ENCODE measurements at regions not wholly inside any gene's neighbourhood (a gene's known extent, or its start where the extent isn't known, plus 50 kb on each side); places are given as distances from the start of the nearest gene placed in this dataset.

- TF ChIP-seq, protein P1, sequence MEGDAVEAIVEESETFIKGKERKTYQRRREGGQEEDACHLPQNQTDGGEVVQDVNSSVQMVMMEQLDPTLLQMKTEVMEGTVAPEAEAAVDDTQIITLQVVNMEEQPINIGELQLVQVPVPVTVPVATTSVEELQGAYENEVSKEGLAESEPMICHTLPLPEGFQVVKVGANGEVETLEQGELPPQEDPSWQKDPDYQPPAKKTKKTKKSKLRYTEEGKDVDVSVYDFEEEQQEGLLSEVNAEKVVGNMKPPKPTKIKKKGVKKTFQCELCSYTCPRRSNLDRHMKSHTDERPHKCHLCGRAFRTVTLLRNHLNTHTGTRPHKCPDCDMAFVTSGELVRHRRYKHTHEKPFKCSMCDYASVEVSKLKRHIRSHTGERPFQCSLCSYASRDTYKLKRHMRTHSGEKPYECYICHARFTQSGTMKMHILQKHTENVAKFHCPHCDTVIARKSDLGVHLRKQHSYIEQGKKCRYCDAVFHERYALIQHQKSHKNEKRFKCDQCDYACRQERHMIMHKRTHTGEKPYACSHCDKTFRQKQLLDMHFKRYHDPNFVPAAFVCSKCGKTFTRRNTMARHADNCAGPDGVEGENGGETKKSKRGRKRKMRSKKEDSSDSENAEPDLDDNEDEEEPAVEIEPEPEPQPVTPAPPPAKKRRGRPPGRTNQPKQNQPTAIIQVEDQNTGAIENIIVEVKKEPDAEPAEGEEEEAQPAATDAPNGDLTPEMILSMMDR (conservative IDR thresholded peaks at IDR 0.05) = no peak
- no peak overlapping the region for H3K27ac ChIP-seq
These were observed 589.2 kb upstream of the LRRTM1 start for GRCh38 chr2:80893711-80894110.

DNA sequence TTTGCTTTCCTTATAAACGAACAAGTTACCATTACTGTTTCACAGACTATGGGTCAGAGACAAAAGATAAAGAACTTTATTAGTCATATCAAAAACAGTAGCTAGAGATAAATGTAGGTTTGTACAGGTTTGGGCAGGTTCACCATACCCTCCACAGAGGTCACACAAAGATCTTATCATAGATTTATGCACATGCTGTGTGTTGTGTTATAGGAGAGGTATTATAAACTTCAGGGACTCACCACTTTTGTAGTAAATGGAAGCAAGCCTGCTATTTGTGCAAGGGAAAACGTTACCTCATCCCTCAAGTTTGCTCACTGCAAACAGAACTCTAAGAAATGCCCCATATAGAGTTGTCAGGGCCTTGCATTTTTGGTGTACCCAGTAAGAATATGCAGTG, 584.5 kb upstream of the LRRTM1 start:
- TF ChIP-seq, protein P1 (conservative IDR thresholded peaks at IDR 0.05) = no peak
- no peak overlapping the region for H3K27ac ChIP-seq

- H3K27ac ChIP-seq = no peak overlapping the region
- TF ChIP-seq, protein P1 (conservative IDR thresholded peaks at IDR 0.05) = no peak
These were observed 583.4 kb upstream of the LRRTM1 start for GRCh38 chr2:80887841-80888378.

GRCh38 chr2:80874374-80874773, 569.8 kb upstream of the LRRTM1 start:
- TF ChIP-seq, protein P1 (conservative IDR thresholded peaks at IDR 0.05) = no peak
- H3K27ac ChIP-seq = no peak overlapping the region

- TF ChIP-seq, protein P1 (conservative IDR thresholded peaks at IDR 0.05) = no peak
- H3K27ac ChIP-seq = no peak overlapping the region
These were observed 565.4 kb upstream of the LRRTM1 start for GRCh38 chr2:80869858-80870438.

DNA sequence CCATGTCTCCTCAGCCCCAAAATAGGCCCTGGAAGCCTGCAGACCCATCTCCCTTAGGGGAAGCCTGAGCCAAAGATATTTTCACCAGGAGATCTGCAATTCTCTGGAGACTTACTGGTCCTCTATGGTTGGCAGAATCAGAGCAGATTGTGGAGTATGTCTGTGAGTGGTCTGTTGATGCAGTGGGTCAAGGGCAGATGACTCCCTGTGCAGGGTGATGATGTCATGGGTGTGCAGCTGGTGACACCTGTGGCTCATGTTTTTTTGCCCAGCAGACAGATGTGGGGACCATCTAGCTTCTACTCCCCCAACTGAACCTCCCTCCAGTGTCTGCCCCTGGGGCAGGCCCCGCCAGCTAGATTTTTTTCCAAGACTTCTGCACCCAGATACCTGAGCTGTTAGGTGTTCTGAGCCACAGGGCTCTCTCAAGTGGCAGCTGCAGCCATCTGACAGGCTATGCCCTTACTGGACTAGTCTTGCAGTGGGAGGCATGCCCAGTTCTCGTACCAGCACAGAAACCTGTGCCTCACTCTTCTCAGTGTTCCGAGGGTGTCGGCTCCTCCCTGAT, 558.7 kb upstream of the LRRTM1 start:
- TF ChIP-seq, protein P1 (conservative IDR thresholded peaks at IDR 0.05) = no peak
- H3K27ac ChIP-seq = no peak overlapping the region

DNA sequence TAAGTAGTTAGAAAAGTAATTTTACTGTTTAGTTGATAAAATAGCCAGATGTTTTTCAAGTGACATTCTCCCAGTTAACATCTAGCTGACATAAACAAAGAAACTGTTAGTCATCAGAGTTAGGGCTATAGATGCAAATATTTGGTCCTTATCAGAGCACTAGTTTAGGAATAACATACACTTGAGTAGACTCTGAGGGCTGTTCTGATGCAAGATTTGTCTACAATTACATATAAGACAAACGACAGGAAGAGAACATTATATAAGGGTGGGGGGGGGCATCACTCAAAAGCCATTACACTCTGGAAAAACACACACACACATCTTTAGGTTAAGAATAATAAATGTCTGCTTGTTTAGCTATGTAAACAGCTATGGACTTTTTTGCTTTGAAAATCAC, 554.4 kb upstream of the LRRTM1 start:
- no peak overlapping the region for H3K27ac ChIP-seq
- TF ChIP-seq, protein P1 (conservative IDR thresholded peaks at IDR 0.05) = no peak

Data from VCaP (cell line).